ENCODE measurements at regions not wholly inside any gene's neighbourhood (a gene's known extent, or its start where the extent isn't known, plus 50 kb on each side); places are given as distances from the start of the nearest gene placed in this dataset.

DNA sequence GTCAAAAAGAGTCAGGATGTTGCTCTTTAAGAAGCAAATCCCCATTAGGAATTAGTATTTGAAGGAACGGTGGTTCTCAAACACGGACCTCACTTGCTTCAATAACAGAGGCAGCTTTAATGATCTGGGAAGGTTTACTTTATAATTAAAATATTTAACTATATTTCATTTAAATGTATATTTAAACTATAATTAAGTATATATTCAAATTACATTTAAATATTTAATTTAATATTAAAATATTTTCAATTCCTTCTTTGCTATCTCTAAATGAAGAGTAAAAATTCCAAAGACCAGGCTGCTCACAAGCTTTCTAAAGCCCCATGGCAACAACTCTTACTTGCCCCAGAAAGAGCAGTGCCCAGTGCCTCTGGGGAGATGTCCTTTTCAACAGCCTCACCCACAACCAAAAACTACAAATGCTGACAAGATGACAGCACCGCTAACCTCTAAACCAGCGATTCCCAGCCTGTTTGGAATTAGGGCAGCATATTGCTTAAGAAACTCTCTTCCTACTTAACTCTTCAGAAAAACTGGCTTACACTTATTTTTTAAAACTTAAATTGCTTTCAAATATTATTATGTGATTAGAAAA lies 62.9 kb upstream of the POU3F3 start:
- no peak for TF ChIP-seq EZH2phosphoT487 (IDR thresholded peaks at IDR 0.05)
- no peak for TF ChIP-seq EZH2 (IDR thresholded peaks at IDR 0.05)

Measured in neural progenitor cell (in vitro differentiated cells).